GM23338 (cell line): ENCODE measurements at regions not wholly inside any gene's neighbourhood (a gene's known extent, or its start where the extent isn't known, plus 50 kb on each side); places are given as distances from the start of the nearest gene placed in this dataset.

ENCODE experiments used
- ATAC-seq: fragments of 200-7000 bp; cut with Tn5 transposase; 3 replicates; pipeline ENCODE4 v1.9.1; 2020
- DNase-seq: peaks from one replicate; pipeline ENCODE4 v3.0.0-alpha.2; 2015; ENCODE audit warnings: low spot score
- H2AFZ ChIP-seq: fragments of 200-600 bp; sonication (generic); 2 replicates; pipeline ENCODE4 v1.8.0; 2016; ENCODE audit warnings: antibody characterized with exemption, mild to moderate bottlenecking, moderate library complexity
- H3F3A ChIP-seq: fragments of 200-600 bp; sonication (generic); replicated peaks from 2 replicates; pipeline ENCODE4 v1.8.0; 2017; ENCODE audit warnings: antibody characterized with exemption, mixed run types, low read depth
- H3K27ac ChIP-seq: fragments of 200-600 bp; sonication (generic); 2 replicates; pipeline ENCODE4 v1.6.1; 2016; ENCODE audit warnings: low read depth
- H3K27me3 ChIP-seq: fragments of 200-600 bp; sonication (generic); 2 replicates; pipeline ENCODE4 v1.8.0; 2016; ENCODE audit warnings: mild to moderate bottlenecking, mixed run types, moderate library complexity; ENCODE audit not compliant: insufficient read depth
- H3K36me3 ChIP-seq: fragments of 200-600 bp; sonication (generic); 2 replicates; pipeline ENCODE4 v1.8.0; 2016; ENCODE audit warnings: mild to moderate bottlenecking; ENCODE audit not compliant: insufficient read depth
- H3K4me1 ChIP-seq: fragments of 200-600 bp; sonication (generic); 2 replicates; pipeline ENCODE4 v1.8.0; 2016; ENCODE audit warnings: mild to moderate bottlenecking, moderate library complexity; ENCODE audit not compliant: insufficient read depth
- H3K4me2 ChIP-seq: fragments of 200-600 bp; sonication (generic); 2 replicates; pipeline ENCODE4 v1.7.1; 2017; ENCODE audit warnings: mixed run types
- H3K4me3 ChIP-seq: fragments of 200-600 bp; sonication (generic); 2 replicates; pipeline ENCODE4 v1.6.1; 2016; ENCODE audit warnings: mixed run types
- H3K79me2 ChIP-seq: fragments of 200-600 bp; sonication (generic); replicated peaks from 2 replicates; pipeline ENCODE4 v1.8.0; 2017; ENCODE audit warnings: mild to moderate bottlenecking; ENCODE audit not compliant: insufficient read depth
- H3K9me2 ChIP-seq: fragments of 200-600 bp; sonication (generic); 2 replicates; pipeline ENCODE4 v1.8.0; 2017; ENCODE audit not compliant: insufficient read depth
- H4K20me1 ChIP-seq: fragments of 200-600 bp; sonication (generic); replicated peaks from 2 replicates; pipeline ENCODE4 v1.8.0; 2017; ENCODE audit warnings: mild to moderate bottlenecking; ENCODE audit not compliant: insufficient read depth
- H3K27ac Mint-ChIP-seq: 2 replicates; pipeline ENCODE4 v1.8.0; 2020; ENCODE audit warnings: inconsistent platforms, mild to moderate bottlenecking, moderate library complexity, mixed read lengths
- H3K27me3 Mint-ChIP-seq: 3 replicates; pipeline ENCODE4 v1.8.0; 2022; ENCODE audit warnings: low read depth, mild to moderate bottlenecking, moderate library complexity, mixed read lengths, inconsistent platforms; ENCODE audit not compliant: insufficient read depth, poor library complexity
- H3K36me3 Mint-ChIP-seq: 3 replicates; pipeline ENCODE4 v1.8.0; 2021; ENCODE audit warnings: low read depth, mild to moderate bottlenecking, inconsistent platforms, moderate library complexity, mixed read lengths
- H3K4me1 Mint-ChIP-seq: 3 replicates; pipeline ENCODE4 v1.8.0; 2020; ENCODE audit warnings: mild to moderate bottlenecking, inconsistent platforms, mixed read lengths
- H3K4me3 Mint-ChIP-seq: 3 replicates; pipeline ENCODE4 v1.8.0; 2021; ENCODE audit warnings: moderate library complexity, mild to moderate bottlenecking, inconsistent platforms, mixed read lengths
- H3K9me3 Mint-ChIP-seq: 3 replicates; pipeline ENCODE4 v1.8.0; 2020; ENCODE audit warnings: moderate library complexity, mild to moderate bottlenecking, inconsistent platforms, mixed read lengths
- CREB1 ChIP-seq: fragments of 250-450 bp; sonication (Bioruptor Pico); IDR thresholded peaks from 2 replicates; pipeline ENCODE4 v1.5.0; 2020; ENCODE audit warnings: low read depth, mild to moderate bottlenecking, moderate library complexity
- ETS1 ChIP-seq: IDR thresholded peaks from 2 replicates; pipeline ENCODE4 v1.6.1; 2016; ENCODE audit warnings: antibody characterized with exemption
- EZH2 ChIP-seq: fragments of 200-600 bp; sonication (generic); IDR thresholded peaks from one replicate; pipeline ENCODE4 v1.8.0; 2017; ENCODE audit warnings: antibody characterized with exemption, mild to moderate bottlenecking, low read depth; ENCODE audit not compliant: unreplicated experiment
- EZH2phosphoT487 ChIP-seq: fragments of 200-600 bp; sonication (generic); IDR thresholded peaks from one replicate; pipeline ENCODE4 v1.8.1; 2018; ENCODE audit warnings: antibody characterized with exemption; ENCODE audit not compliant: unreplicated experiment
- JUNB ChIP-seq: IDR thresholded peaks from one replicate; pipeline ENCODE4 v1.6.1; 2016; ENCODE audit warnings: antibody characterized with exemption; ENCODE audit not compliant: unreplicated experiment
- NANOG ChIP-seq: IDR thresholded peaks from 2 replicates; pipeline ENCODE4 v1.6.1; 2016; ENCODE audit warnings: antibody characterized with exemption, borderline replicate concordance
- POLR2AphosphoS5 ChIP-seq: IDR thresholded peaks from 2 replicates; pipeline ENCODE4 v1.6.1; 2016; ENCODE audit warnings: antibody characterized with exemption, low read depth
- STAT1 ChIP-seq: IDR thresholded peaks from one replicate; pipeline ENCODE4 v1.6.1; 2016; ENCODE audit warnings: antibody characterized with exemption; ENCODE audit not compliant: unreplicated experiment
- ZNF114 ChIP-seq: fragments of 250-450 bp; sonication (Bioruptor Pico); IDR thresholded peaks from 2 replicates; pipeline ENCODE4 v1.5.0; 2020; ENCODE audit warnings: mild to moderate bottlenecking, moderate library complexity
- ZNF331 ChIP-seq: fragments of 250-450 bp; sonication (Bioruptor Pico); IDR thresholded peaks from 2 replicates; pipeline ENCODE4 v1.5.0; 2020; ENCODE audit warnings: low read depth, mild to moderate bottlenecking, moderate library complexity
- TF ChIP-seq, protein P1 (sequence below): IDR thresholded peaks from one replicate; pipeline ENCODE4 v1.6.1; 2018; ENCODE audit warnings: antibody characterized with exemption; ENCODE audit not compliant: unreplicated experiment
- TF ChIP-seq, protein P2 (sequence below), 2 experiments: fragments of 200-600 bp in 1 of 2; sonication (generic) in 1 of 2; conservative IDR thresholded peaks; 2 replicates each; pipeline versions ENCODE4 v1.5.1 to v1.6.1; 2016 to 2017; ENCODE audit warnings: antibody characterized with exemption in 2 of 2, low read depth in 2 of 2, mild to moderate bottlenecking in 2 of 2, moderate library complexity in 1 of 2
- TF ChIP-seq, protein P3 (sequence below): fragments of 250-450 bp; sonication (Bioruptor Pico); IDR thresholded peaks from 2 replicates; pipeline ENCODE4 v1.5.0; 2020; ENCODE audit warnings: mild to moderate bottlenecking, moderate library complexity

DNA sequence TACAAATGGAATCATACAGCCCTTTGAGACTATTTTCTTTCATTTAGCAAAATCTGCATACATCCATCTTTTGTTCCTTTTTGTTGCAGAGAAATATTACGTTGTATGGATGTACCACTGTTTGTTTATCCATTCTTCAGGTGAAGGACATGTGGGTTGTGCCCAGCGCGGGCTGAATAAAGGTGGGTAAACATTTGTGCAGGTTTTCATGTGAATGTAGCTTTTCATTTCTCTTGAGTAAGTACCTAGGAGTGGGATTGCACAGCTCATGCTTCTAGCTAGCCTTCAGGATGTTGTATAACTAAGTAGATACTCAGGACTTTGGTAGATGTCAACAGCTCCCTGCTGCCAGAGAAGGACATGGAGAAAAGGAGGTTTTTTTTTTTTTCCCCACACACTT is 50.6 kb upstream of the SPRED2 start:
- no peak overlapping the region for H3K27ac Mint-ChIP-seq
- TF ChIP-seq ZNF331 (CRISPR knock-in tag) (no peak), CREB1 (CRISPR knock-in tag) (no peak), JUNB (no peak), EZH2 (no peak), EZH2phosphoT487 (no peak), POLR2AphosphoS5 (no peak), ETS1 (no peak), STAT1 (no peak), NANOG (no peak), ZNF114 (CRISPR knock-in tag) (no peak)
- TF ChIP-seq, protein P1, sequence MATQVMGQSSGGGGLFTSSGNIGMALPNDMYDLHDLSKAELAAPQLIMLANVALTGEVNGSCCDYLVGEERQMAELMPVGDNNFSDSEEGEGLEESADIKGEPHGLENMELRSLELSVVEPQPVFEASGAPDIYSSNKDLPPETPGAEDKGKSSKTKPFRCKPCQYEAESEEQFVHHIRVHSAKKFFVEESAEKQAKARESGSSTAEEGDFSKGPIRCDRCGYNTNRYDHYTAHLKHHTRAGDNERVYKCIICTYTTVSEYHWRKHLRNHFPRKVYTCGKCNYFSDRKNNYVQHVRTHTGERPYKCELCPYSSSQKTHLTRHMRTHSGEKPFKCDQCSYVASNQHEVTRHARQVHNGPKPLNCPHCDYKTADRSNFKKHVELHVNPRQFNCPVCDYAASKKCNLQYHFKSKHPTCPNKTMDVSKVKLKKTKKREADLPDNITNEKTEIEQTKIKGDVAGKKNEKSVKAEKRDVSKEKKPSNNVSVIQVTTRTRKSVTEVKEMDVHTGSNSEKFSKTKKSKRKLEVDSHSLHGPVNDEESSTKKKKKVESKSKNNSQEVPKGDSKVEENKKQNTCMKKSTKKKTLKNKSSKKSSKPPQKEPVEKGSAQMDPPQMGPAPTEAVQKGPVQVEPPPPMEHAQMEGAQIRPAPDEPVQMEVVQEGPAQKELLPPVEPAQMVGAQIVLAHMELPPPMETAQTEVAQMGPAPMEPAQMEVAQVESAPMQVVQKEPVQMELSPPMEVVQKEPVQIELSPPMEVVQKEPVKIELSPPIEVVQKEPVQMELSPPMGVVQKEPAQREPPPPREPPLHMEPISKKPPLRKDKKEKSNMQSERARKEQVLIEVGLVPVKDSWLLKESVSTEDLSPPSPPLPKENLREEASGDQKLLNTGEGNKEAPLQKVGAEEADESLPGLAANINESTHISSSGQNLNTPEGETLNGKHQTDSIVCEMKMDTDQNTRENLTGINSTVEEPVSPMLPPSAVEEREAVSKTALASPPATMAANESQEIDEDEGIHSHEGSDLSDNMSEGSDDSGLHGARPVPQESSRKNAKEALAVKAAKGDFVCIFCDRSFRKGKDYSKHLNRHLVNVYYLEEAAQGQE = no peak
- TF ChIP-seq, protein P2, sequence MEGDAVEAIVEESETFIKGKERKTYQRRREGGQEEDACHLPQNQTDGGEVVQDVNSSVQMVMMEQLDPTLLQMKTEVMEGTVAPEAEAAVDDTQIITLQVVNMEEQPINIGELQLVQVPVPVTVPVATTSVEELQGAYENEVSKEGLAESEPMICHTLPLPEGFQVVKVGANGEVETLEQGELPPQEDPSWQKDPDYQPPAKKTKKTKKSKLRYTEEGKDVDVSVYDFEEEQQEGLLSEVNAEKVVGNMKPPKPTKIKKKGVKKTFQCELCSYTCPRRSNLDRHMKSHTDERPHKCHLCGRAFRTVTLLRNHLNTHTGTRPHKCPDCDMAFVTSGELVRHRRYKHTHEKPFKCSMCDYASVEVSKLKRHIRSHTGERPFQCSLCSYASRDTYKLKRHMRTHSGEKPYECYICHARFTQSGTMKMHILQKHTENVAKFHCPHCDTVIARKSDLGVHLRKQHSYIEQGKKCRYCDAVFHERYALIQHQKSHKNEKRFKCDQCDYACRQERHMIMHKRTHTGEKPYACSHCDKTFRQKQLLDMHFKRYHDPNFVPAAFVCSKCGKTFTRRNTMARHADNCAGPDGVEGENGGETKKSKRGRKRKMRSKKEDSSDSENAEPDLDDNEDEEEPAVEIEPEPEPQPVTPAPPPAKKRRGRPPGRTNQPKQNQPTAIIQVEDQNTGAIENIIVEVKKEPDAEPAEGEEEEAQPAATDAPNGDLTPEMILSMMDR (conservative IDR thresholded peaks at IDR 0.05; ENCODE audit: low read depth in 2 of 2) = no peak
- TF ChIP-seq, protein P3, sequence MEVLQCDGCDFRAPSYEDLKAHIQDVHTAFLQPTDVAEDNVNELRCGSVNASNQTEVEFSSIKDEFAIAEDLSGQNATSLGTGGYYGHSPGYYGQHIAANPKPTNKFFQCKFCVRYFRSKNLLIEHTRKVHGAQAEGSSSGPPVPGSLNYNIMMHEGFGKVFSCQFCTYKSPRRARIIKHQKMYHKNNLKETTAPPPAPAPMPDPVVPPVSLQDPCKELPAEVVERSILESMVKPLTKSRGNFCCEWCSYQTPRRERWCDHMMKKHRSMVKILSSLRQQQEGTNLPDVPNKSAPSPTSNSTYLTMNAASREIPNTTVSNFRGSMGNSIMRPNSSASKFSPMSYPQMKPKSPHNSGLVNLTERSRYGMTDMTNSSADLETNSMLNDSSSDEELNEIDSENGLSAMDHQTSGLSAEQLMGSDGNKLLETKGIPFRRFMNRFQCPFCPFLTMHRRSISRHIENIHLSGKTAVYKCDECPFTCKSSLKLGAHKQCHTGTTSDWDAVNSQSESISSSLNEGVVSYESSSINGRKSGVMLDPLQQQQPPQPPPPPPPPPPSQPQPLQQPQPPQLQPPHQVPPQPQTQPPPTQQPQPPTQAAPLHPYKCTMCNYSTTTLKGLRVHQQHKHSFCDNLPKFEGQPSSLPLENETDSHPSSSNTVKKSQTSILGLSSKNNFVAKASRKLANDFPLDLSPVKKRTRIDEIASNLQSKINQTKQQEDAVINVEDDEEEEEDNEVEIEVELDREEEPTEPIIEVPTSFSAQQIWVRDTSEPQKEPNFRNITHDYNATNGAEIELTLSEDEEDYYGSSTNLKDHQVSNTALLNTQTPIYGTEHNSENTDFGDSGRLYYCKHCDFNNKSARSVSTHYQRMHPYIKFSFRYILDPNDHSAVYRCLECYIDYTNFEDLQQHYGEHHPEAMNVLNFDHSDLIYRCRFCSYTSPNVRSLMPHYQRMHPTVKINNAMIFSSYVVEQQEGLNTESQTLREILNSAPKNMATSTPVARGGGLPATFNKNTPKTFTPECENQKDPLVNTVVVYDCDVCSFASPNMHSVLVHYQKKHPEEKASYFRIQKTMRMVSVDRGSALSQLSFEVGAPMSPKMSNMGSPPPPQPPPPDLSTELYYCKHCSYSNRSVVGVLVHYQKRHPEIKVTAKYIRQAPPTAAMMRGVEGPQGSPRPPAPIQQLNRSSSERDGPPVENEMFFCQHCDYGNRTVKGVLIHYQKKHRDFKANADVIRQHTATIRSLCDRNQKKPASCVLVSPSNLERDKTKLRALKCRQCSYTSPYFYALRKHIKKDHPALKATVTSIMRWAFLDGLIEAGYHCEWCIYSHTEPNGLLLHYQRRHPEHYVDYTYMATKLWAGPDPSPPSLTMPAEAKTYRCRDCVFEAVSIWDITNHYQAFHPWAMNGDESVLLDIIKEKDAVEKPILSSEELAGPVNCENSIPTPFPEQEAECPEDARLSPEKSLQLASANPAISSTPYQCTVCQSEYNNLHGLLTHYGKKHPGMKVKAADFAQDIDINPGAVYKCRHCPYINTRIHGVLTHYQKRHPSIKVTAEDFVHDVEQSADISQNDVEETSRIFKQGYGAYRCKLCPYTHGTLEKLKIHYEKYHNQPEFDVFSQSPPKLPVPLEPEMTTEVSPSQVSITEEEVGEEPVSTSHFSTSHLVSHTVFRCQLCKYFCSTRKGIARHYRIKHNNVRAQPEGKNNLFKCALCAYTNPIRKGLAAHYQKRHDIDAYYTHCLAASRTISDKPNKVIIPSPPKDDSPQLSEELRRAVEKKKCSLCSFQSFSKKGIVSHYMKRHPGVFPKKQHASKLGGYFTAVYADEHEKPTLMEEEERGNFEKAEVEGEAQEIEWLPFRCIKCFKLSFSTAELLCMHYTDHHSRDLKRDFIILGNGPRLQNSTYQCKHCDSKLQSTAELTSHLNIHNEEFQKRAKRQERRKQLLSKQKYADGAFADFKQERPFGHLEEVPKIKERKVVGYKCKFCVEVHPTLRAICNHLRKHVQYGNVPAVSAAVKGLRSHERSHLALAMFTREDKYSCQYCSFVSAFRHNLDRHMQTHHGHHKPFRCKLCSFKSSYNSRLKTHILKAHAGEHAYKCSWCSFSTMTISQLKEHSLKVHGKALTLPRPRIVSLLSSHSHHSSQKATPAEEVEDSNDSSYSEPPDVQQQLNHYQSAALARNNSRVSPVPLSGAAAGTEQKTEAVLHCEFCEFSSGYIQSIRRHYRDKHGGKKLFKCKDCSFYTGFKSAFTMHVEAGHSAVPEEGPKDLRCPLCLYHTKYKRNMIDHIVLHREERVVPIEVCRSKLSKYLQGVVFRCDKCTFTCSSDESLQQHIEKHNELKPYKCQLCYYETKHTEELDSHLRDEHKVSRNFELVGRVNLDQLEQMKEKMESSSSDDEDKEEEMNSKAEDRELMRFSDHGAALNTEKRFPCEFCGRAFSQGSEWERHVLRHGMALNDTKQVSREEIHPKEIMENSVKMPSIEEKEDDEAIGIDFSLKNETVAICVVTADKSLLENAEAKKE = no peak
- H3K4me2 ChIP-seq = no peak overlapping the region
- no peak for ATAC-seq
- no peaks in the 10 kb centered on the region for H3F3A ChIP-seq
- no peaks in the 10 kb centered on the region for H3K27me3 ChIP-seq
- H3K9me2 ChIP-seq = 0 out of 2 replicates have a peak, but pooled peaks cover 6% of the 10 kb centered on the region
- peaks cover 7% of the 10 kb centered on the region for H3K27me3 Mint-ChIP-seq
- H3K9me3 Mint-ChIP-seq = peaks cover 4% of the 10 kb centered on the region; the same call in 2 of the 3 replicates
- no peak overlapping the region for H3K4me3 Mint-ChIP-seq
- H3K4me3 ChIP-seq = no peak overlapping the region
- no peak overlapping the region for H2AFZ ChIP-seq
- no peaks in the 10 kb centered on the region for H3K36me3 Mint-ChIP-seq
- no peaks in the 10 kb centered on the region; the same call in 1 of the 2 replicates for H3K4me1 ChIP-seq
- DNase-seq = no peak
- H3K27ac ChIP-seq = no peak overlapping the region
- H4K20me1 ChIP-seq = no peaks in the 10 kb centered on the region
- no peaks in the 10 kb centered on the region for H3K79me2 ChIP-seq
- H3K36me3 ChIP-seq = no peaks in the 10 kb centered on the region
- H3K4me1 Mint-ChIP-seq = peaks cover 6% of the 10 kb centered on the region; the same call in 1 of the 3 replicates
